B cell (primary cell): ENCODE measurements at regions not wholly inside any gene's neighbourhood (a gene's known extent, or its start where the extent isn't known, plus 50 kb on each side); places are given as distances from the start of the nearest gene placed in this dataset.

Experiments
- ATAC-seq: fragments of 200-7000 bp; cut with Tn5 transposase; one replicate; pipeline ENCODE4 v1.10.0; 2021; ENCODE audit warnings: low read depth, mild to moderate bottlenecking, moderate number of reproducible peaks, moderate library complexity
- CTCF ChIA-PET: fragments of 350-600 bp; sonication (Branson Sonifier 250); formaldehyde crosslinking; loops from one replicate; lab custom pipeline; 2021; ENCODE audit warnings: antibody characterized with exemption, inconsistent platforms; lab: Charles Lee
- POLR2A ChIA-PET: fragments of 350-600 bp; sonication (Branson Sonifier 250); formaldehyde crosslinking; loops from one replicate; lab custom pipeline; 2021; ENCODE audit warnings: antibody characterized with exemption; lab: Charles Lee
- DNase-seq: peaks from one replicate; pipeline ENCODE4 v3.0.0; 2013
- H2AFZ ChIP-seq: 2 replicates; pipeline ENCODE4 v1.6.1; 2012; ENCODE audit warnings: mild to moderate bottlenecking, low read depth, low read length; ENCODE audit not compliant: insufficient read depth, poor library complexity, severe bottlenecking
- H3K27ac ChIP-seq, 2 donors: 1 replicate in 1 of 2; 2 replicates in 1 of 2; pipeline ENCODE4 v1.5.1; 2012 to 2013; ENCODE audit warnings: low read length in 2 of 2, mild to moderate bottlenecking in 2 of 2, moderate library complexity in 1 of 2
- H3K27me3 ChIP-seq, 4 experiments: fragments of 200-600 bp in 1 of 4; sonication (generic) in 1 of 4; replicated peaks in 1 of 4; 1 replicate in 2 of 4; 2 replicates in 2 of 4; pipeline versions ENCODE4 v1.6.1 to v1.7.0; 2013 to 2016; ENCODE audit warnings: low read length in 3 of 4, mild to moderate bottlenecking in 2 of 4, mixed read lengths in 1 of 4, moderate library complexity in 1 of 4; ENCODE audit not compliant: insufficient read depth in 4 of 4, control insufficient read depth in 3 of 4; ENCODE audit errors: control extremely low read depth in 1 of 4
- H3K36me3 ChIP-seq, 2 experiments: replicated peaks in 1 of 2; 1 replicate in 1 of 2; 2 replicates in 1 of 2; pipeline versions ENCODE4 v1.6.1 to v1.7.1; 2013; ENCODE audit warnings: low read length in 1 of 2; ENCODE audit not compliant: insufficient read depth in 2 of 2, control insufficient read depth in 1 of 2; ENCODE audit errors: control extremely low read depth in 1 of 2, extremely low read depth in 1 of 2
- H3K4me1 ChIP-seq, 2 donors: fragments of 200-600 bp in 1 of 2; sonication (generic) in 1 of 2; 1 replicate in 1 of 2; 2 replicates in 1 of 2; pipeline versions ENCODE4 v1.5.1 to v1.6.1; 2013 to 2017; ENCODE audit warnings: low read length in 2 of 2; ENCODE audit not compliant: control insufficient read depth in 2 of 2, insufficient read depth in 2 of 2
- H3K4me2 ChIP-seq: replicated peaks from 2 replicates; pipeline ENCODE3; 2012; ENCODE audit warnings: mild to moderate bottlenecking, low read depth, low read length; ENCODE audit not compliant: poor library complexity, severe bottlenecking
- H3K4me3 ChIP-seq, 5 experiments: fragments of 200-600 bp in 1 of 5; sonication (generic) in 1 of 5; 1 replicate in 3 of 5; 2 replicates in 2 of 5; pipeline versions ENCODE4 v1.5.1 to v1.7.0; 2011 to 2016; ENCODE audit warnings: low read length in 4 of 5, mild to moderate bottlenecking in 4 of 5, low read depth in 2 of 5, control low read depth in 1 of 5, moderate library complexity in 1 of 5; ENCODE audit not compliant: insufficient read depth in 1 of 5; ENCODE audit errors: control extremely low read depth in 1 of 5, extremely low read depth in 1 of 5
- H3K79me2 ChIP-seq: fragments of 200-600 bp; sonication (generic); one replicate; pipeline ENCODE4 v1.6.0; 2016; ENCODE audit warnings: low read length; ENCODE audit not compliant: control insufficient read depth, insufficient read depth
- H3K9ac ChIP-seq: fragments of 200-600 bp; sonication (generic); 2 replicates; pipeline ENCODE4 v1.6.1; 2017; ENCODE audit warnings: mild to moderate bottlenecking, low read length, moderate library complexity
- H3K9me3 ChIP-seq, 3 donors: one replicate each; pipeline versions ENCODE4 v1.6.1 to v1.7.1; 2013; ENCODE audit warnings: low read length in 2 of 3; ENCODE audit not compliant: control insufficient read depth in 2 of 3, insufficient read depth in 1 of 3; ENCODE audit errors: control extremely low read depth in 1 of 3
- H4K20me1 ChIP-seq: 2 replicates; pipeline ENCODE4 v1.6.0; 2012; ENCODE audit warnings: mild to moderate bottlenecking, low read length; ENCODE audit not compliant: insufficient read depth, control insufficient read depth, poor library complexity, severe bottlenecking
- H3K27ac Mint-ChIP-seq: one replicate; pipeline ENCODE4 v1.8.0; 2021; ENCODE audit warnings: mixed read lengths
- H3K27me3 Mint-ChIP-seq: one replicate; pipeline ENCODE4 v1.8.0; 2021; ENCODE audit warnings: mixed read lengths
- H3K4me1 Mint-ChIP-seq: one replicate; pipeline ENCODE4 v1.8.0; 2021; ENCODE audit warnings: mixed read lengths
- H3K4me3 Mint-ChIP-seq: one replicate; pipeline ENCODE4 v1.8.0; 2021; ENCODE audit warnings: mixed read lengths
- H3K9me3 Mint-ChIP-seq: one replicate; pipeline ENCODE4 v1.8.0; 2022; ENCODE audit warnings: mixed read lengths; ENCODE audit not compliant: insufficient read depth
- EZH2 ChIP-seq: IDR thresholded peaks from 2 replicates; pipeline ENCODE4 v1.6.1; 2012; ENCODE audit warnings: borderline replicate concordance, low read depth, mild to moderate bottlenecking, moderate library complexity, low read length; ENCODE audit not compliant: insufficient read depth, poor library complexity, severe bottlenecking
- WGBS: methylation state at CpG from one replicate; pipeline ENCODE4 v1.1.5; 2013; ENCODE audit warnings: missing lambda C conversion rate; ENCODE audit not compliant: insufficient coverage; 5-methylcytosine and 5-hydroxymethylcytosine counted together
- intact Hi-C: fragments of 100-400 bp; cut with micrococcal nuclease; formaldehyde crosslinking; loops from one replicate; pipeline ENCODE4 v1.10.0; 2022
- TF ChIP-seq, protein P1 (sequence below): fragments of 200-600 bp; IDR thresholded peaks from one replicate; pipeline ENCODE4 v1.8.0; 2022; ENCODE audit warnings: antibody characterized with exemption, mild to moderate bottlenecking

DNA sequence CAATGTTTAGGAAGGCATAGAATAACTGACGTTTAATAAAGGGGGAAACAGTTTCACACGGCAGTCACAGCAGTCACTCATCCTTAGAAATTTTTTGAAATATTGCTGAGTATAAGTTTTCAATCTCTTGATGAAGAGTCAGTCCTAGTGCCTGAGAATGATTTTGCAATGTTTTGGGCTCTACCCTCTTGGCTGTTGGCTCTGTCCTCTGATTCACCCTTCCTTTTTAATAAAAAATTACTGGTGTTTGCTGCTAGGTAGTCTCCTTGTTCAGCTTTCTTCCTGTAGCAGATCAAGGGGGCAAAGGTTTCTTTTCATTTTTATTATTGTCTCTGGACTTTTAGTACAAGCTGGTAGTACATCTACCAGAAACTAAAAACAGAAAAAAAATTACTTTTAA lies 194.3 kb upstream of the ANO3 start:
- POLR2A ChIA-PET = no interaction called here
- Histone ChIP-seq H3K9ac (no peak overlapping the region), H3K36me3 (no peaks in the 10 kb centered on the region), H2AFZ (no peak overlapping the region), H3K4me2 (no peak overlapping the region), H4K20me1 (no peaks in the 10 kb centered on the region), H3K4me1 (peaks cover 8 to 9% of the 10 kb centered on the region in 2 donors), H3K27me3 (no peaks in the 10 kb centered on the region), H3K4me3 (no peak overlapping the region), H3K27ac (no peak overlapping the region), H3K9me3 (no peaks in the 10 kb centered on the region), H3K79me2 (no peaks in the 10 kb centered on the region)
- 80% methylated on average over 1 of the region's 2 CpGs for WGBS
- no peak overlapping the region for H3K27ac Mint-ChIP-seq
- no peaks in the 10 kb centered on the region for H3K27me3 Mint-ChIP-seq
- CTCF ChIA-PET = interaction anchor here (1.4 kb wide), 1 partner anchor 156 kb away, joined by 5 read pairs; no protein-coding TSS in a partner anchor
- peaks cover 21% of the 10 kb centered on the region for H3K4me1 Mint-ChIP-seq
- TF ChIP-seq, protein P1, sequence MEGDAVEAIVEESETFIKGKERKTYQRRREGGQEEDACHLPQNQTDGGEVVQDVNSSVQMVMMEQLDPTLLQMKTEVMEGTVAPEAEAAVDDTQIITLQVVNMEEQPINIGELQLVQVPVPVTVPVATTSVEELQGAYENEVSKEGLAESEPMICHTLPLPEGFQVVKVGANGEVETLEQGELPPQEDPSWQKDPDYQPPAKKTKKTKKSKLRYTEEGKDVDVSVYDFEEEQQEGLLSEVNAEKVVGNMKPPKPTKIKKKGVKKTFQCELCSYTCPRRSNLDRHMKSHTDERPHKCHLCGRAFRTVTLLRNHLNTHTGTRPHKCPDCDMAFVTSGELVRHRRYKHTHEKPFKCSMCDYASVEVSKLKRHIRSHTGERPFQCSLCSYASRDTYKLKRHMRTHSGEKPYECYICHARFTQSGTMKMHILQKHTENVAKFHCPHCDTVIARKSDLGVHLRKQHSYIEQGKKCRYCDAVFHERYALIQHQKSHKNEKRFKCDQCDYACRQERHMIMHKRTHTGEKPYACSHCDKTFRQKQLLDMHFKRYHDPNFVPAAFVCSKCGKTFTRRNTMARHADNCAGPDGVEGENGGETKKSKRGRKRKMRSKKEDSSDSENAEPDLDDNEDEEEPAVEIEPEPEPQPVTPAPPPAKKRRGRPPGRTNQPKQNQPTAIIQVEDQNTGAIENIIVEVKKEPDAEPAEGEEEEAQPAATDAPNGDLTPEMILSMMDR = no peak
- no peak for TF ChIP-seq EZH2
- no peak overlapping the region for H3K4me3 Mint-ChIP-seq
- ATAC-seq (no peak), DNase-seq (no peak)
- no peaks in the 10 kb centered on the region for H3K9me3 Mint-ChIP-seq
- intact Hi-C loops = no loop called here

DNA sequence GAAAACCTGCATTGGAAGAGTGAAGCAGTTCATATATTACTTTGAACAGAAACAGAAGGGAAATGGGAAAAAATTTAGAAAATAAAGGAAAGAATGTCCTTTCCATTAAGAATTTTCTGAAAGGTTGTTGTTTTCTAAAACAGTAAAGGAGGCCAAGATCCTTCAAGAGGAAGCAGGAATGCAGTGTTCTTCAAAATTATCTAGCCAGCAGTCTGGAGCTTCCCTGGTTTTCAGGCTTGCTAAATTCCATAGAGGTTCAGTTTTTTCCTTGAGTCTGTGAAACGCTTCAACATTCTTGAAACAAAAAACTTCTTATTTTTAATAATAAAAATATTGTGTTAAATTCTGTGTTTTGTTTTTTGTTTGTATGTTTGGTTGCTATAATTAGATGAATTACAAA lies 189.0 kb upstream of the ANO3 start:
- no peaks in the 10 kb centered on the region for H4K20me1 ChIP-seq
- H3K9me3 Mint-ChIP-seq = no peaks in the 10 kb centered on the region
- no peak overlapping the region for H3K4me3 ChIP-seq
- POLR2A ChIA-PET = no interaction called here
- H3K4me2 ChIP-seq = no peak overlapping the region
- CTCF ChIA-PET = no interaction called here
- no CpG with 5 or more reads among the region's 1 CpG for WGBS
- no peaks in the 10 kb centered on the region for H3K27me3 ChIP-seq
- no peak overlapping the region for H3K4me3 Mint-ChIP-seq
- H3K9ac ChIP-seq = no peak overlapping the region
- no peak overlapping the region for H3K27ac ChIP-seq
- DNase-seq (no peak), ATAC-seq (no peak)
- H3K9me3 ChIP-seq = no peaks in the 10 kb centered on the region
- no peak for TF ChIP-seq EZH2
- TF ChIP-seq, protein P1 = no peak
- H3K27me3 Mint-ChIP-seq = no peaks in the 10 kb centered on the region
- intact Hi-C loops = no loop called here
- H3K79me2 ChIP-seq = no peaks in the 10 kb centered on the region
- no peaks in the 10 kb centered on the region for H3K36me3 ChIP-seq
- no peak overlapping the region for H3K27ac Mint-ChIP-seq
- H2AFZ ChIP-seq = no peak overlapping the region
- no peaks in the 10 kb centered on the region for H3K4me1 Mint-ChIP-seq
- H3K4me1 ChIP-seq = no peaks in the 10 kb centered on the region
